ENCODE measurements at regions not wholly inside any gene's neighbourhood (a gene's known extent, or its start where the extent isn't known, plus 50 kb on each side); places are given as distances from the start of the nearest gene placed in this dataset.
A peak's percentile ranks its signal among the peaks of the same experiment; 100 is the strongest.

DNA sequence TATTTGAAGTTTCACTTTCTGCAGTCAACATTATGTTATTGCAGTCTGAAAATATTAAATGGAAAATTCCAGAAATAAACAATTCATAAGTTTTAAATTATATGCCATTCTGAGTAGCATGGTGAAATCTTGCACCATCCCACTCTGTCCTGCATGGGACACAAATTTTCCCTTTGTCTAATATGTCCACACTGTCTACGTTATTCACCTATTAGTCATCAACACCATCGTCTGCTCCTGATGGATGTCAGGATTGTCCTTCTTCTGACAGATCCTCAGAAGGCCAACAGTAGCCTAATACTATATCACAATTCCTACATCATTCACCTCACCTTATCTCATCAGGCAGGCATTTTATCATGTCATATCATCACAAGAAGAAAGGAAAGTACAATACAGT, 163.1 kb downstream of the TXNL1 start:
- H3K4me3 Mint-ChIP-seq (ENCODE audit: unreplicated experiment): no peak overlapping the region
- H3K4me1 Mint-ChIP-seq (ENCODE audit: low read depth): peaks cover 2% of the 10 kb centered on the region
- H3K27me3 Mint-ChIP-seq (ENCODE audit: low read depth): no peaks in the 10 kb centered on the region
- TF ChIP-seq CTCF (IDR thresholded peaks at IDR 0.05): no peak
- no peaks in the 10 kb centered on the region for H3K36me3 Mint-ChIP-seq (ENCODE audit: low read depth)
- peak overlapping the region; percentile 18 for H3K27ac Mint-ChIP-seq (ENCODE audit: unreplicated experiment)
- DNase-seq (ENCODE audit: low spot score): no peak
- peaks cover 7% of the 10 kb centered on the region for H3K9me3 Mint-ChIP-seq (ENCODE audit: low read depth)

GRCh38 chr18:56473400-56474024, 164.9 kb downstream of the TXNL1 start:
- no peak for DNase-seq (ENCODE audit: low spot score)
- Mint-ChIP-seq H3K36me3 (ENCODE audit: low read depth) (no peaks in the 10 kb centered on the region), H3K27me3 (ENCODE audit: low read depth) (no peaks in the 10 kb centered on the region), H3K27ac (ENCODE audit: unreplicated experiment) (no peak overlapping the region), H3K4me1 (ENCODE audit: low read depth) (peaks cover 2% of the 10 kb centered on the region), H3K9me3 (ENCODE audit: low read depth) (peaks cover 7% of the 10 kb centered on the region), H3K4me3 (ENCODE audit: unreplicated experiment) (no peak overlapping the region)
- no peak for TF ChIP-seq CTCF (IDR thresholded peaks at IDR 0.05)

DNA sequence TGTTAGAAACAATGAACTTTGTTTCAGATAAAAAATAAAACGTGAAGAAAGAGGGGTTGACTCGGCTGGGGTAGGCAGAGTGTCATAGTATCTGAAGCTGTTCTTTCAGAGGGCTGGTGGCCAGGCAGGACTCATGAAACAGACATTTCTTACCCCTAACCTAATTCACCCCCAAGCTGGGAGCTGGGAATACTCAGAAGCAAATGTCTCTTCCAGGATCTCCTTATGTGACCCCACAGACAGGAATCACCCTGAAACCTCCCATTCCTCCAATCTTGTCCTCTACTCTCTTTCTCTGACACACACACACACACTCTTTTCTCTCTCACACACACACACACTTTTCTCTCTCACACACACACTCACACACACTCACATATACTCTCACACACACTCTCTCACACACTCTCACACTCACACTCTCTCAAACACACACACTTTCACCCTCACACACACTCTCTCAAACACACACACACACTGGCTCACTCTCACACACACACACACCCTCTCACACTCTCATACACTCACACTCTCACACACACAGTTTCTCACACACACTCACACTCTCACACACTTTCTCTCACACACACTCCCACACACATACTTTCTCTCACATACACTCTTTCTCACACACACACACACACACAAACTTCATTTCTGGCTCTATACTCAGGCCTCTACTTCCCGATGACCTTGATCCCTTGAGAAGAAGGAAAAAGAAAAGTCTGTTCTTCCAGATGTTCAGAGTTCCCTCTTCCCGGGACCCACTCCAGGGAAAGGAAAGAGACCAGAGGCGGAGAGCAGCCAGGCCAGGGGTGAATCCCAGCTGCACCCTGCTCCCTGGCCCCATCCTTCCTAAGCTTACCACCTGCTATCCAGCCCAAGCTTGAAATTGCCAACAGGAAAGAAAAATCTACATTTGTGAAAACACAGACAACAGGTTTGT, 167.7 kb downstream of the TXNL1 start:
- Mint-ChIP-seq H3K4me3 (ENCODE audit: unreplicated experiment) (no peak overlapping the region), H3K36me3 (ENCODE audit: low read depth) (no peaks in the 10 kb centered on the region), H3K9me3 (ENCODE audit: low read depth) (no peaks in the 10 kb centered on the region), H3K27ac (ENCODE audit: unreplicated experiment) (no peak overlapping the region), H3K4me1 (ENCODE audit: low read depth) (peaks cover 2% of the 10 kb centered on the region), H3K27me3 (ENCODE audit: low read depth) (no peaks in the 10 kb centered on the region)
- TF ChIP-seq CTCF (IDR thresholded peaks at IDR 0.05): no peak
- no peak for DNase-seq (ENCODE audit: low spot score)

DNA sequence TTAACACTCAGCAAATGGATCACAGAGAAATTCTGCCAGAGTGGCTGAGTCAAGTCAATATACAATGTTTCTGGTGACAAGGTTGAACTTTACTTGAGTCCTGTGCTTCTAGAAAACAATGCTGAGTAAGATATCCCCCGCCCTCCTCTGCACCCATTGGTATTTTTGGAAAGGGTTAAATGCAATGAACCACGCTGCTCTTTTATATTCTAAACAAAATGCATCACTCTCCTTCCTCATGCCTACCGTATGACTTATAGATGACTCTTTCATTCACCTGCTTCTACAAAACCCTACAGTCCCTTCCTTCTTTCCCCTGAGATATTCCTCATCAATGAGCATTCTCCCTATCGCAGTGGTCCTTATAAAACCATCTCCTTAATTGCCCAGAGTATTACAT, 168.8 kb downstream of the TXNL1 start:
- H3K9me3 Mint-ChIP-seq (ENCODE audit: low read depth): peaks cover 8% of the 10 kb centered on the region
- no peak for DNase-seq (ENCODE audit: low spot score)
- no peak overlapping the region for H3K27ac Mint-ChIP-seq (ENCODE audit: unreplicated experiment)
- H3K27me3 Mint-ChIP-seq (ENCODE audit: low read depth): no peaks in the 10 kb centered on the region
- no peaks in the 10 kb centered on the region for H3K36me3 Mint-ChIP-seq (ENCODE audit: low read depth)
- TF ChIP-seq CTCF (IDR thresholded peaks at IDR 0.05): no peak
- H3K4me1 Mint-ChIP-seq (ENCODE audit: low read depth): no peaks in the 10 kb centered on the region
- no peak overlapping the region for H3K4me3 Mint-ChIP-seq (ENCODE audit: unreplicated experiment)

GRCh38 chr18:56468396-56468795, 170.0 kb downstream of the TXNL1 start:
- Mint-ChIP-seq H3K27me3 (ENCODE audit: low read depth) (no peaks in the 10 kb centered on the region), H3K9me3 (ENCODE audit: low read depth) (peaks cover 14% of the 10 kb centered on the region), H3K27ac (ENCODE audit: unreplicated experiment) (no peak overlapping the region), H3K36me3 (ENCODE audit: low read depth) (no peaks in the 10 kb centered on the region), H3K4me1 (ENCODE audit: low read depth) (no peaks in the 10 kb centered on the region), H3K4me3 (ENCODE audit: unreplicated experiment) (no peak overlapping the region)
- no peak for DNase-seq (ENCODE audit: low spot score)
- no peak for TF ChIP-seq CTCF (IDR thresholded peaks at IDR 0.05)
